NCI-H2107 treated with DMSO at 0.1 percent for 48 hours (cell line): ENCODE measurements at regions not wholly inside any gene's neighbourhood (a gene's known extent, or its start where the extent isn't known, plus 50 kb on each side); places are given as distances from the start of the nearest gene placed in this dataset.
"Not testable (repeated sequence)": the region's sequence is repeated elsewhere in the genome, so short reads cannot be mapped to it uniquely, and the experiment has no call there.

ENCODE experiments used
- DNase-seq: peaks from one replicate; lab custom pipeline; 2025; ENCODE audit not compliant: unreplicated experiment; lab: John Stamatoyannopoulos, UW

DNA sequence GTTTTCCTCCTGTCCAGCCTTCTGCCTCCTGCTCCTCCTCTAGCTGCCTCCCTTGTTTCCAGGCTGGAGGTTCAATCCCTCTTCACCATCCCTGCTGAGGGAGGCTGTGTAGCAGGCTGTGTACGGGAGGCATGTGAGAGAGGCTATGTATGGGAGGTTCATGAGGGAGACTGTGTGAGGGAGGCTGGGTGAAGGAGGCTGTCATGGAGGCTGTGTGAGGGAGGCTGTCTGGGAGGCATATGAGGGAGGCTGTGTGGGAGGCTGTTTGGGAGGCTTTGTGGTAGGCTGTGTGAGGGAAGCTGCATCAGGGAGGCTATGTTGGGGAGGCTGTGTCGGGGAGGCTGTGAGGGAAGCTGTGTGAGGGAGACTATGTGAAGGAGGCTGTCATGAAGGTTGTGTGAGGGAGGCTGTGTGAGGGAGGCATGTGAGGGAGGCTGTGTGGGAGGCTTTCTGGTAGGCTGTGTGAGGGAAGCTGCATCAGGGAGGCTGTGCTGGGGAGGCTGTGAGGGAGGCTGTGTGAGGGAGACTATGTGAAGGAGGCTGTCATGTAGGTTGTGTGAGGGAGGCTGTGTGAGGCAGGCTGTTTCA lies 123.7 kb upstream of the RNF32 start:
- no peak for DNase-seq

DNA sequence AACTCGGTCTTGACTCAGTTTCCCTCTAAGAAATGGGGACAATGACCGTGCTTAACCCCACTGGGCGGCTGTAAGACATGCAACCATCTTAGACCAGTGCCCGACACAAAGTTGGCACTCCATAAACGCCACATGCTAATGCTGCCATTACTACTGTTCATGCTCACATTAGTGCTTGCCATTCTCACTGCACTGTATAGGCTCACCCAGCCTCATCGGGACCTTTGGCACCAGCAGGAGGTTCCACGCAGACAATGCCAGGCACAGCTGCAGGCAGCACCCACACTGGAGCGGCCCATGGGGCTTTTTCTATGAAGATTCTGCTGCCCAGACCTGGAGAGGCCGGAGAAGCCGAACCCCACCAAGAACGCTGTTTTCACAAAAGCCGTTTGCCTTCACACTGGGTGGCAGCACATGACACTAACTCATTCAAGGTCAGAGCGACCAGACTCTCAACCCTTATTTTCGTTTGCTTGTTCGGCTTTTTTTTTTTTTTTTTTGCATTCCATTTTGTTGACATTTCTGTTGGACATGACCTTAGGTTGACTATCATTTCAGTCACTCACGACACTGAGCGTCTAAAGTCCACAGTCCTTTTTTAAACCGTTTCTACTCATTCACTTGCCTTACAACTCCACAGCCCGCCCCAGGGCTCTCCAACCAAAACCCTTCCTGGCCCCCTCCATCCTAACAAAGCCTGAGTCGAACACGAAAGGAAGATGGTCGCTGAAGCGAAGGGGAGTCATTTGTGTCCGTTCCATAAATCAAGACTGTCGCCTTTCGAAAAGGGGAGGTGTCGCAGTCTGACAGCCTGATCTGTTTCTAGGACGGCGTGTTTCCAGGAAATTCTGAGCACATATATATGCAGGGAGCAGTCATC lies 124.4 kb upstream of the RNF32 start:
- DNase-seq, result no peak

DNA sequence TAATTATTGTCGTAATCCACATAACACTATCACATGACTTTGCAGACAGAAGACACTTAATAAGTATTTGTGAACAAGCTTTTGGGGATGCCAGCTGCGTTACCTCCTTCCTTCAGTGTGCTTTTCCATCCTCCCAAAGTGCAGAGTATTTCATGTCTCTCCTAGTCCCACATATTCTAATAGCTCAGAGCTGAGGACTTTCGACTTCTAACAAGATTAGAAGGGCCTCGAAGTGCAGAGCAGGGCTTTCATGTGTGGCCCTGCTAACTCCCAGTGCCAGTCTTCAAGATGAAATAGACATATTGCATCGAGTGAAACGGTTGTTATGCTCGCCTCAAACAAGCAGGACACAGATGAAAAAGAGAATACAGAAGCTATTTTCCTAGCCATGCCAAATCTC lies 125.7 kb upstream of the RNF32 start:
- DNase-seq, result no peak

DNA sequence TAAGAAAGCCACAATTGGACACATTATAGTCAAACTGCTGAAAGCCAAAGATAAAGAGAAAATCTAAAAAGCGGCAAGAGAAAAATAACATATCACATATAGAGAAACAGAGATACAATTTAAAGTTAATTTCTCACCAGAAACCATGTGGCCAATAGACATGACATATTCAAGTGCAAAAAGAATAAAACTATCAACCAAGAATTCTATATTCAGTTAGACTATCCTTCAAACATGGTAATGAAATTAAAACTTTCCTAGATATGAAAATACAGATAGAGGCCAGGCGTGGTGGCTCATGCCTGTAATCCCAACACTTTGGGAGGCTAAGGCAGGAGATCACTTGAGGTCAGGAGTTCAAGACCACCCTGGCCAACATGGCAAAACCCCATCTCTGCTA lies 129.1 kb upstream of the RNF32 start:
- DNase-seq, result no peak

DNA sequence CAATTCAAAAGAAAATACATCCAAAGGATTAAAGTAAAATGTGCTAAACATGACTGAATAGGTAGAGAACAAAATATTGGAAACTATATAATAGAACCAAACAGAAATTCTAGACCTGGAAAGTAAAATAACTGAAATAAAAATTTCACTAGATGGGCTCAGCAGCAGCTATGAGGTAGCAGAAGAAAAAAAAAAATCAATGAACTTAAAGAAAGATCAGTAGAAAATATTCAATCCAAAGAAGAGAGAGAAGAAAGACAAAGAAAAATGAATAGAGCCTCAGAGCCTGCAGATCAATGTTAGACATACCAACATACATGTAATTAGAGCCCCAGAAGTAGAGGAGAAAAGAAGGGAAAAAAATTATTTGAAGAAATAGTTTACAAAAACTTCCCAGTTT lies 129.6 kb upstream of the RNF32 start:
- no peak for DNase-seq

DNA sequence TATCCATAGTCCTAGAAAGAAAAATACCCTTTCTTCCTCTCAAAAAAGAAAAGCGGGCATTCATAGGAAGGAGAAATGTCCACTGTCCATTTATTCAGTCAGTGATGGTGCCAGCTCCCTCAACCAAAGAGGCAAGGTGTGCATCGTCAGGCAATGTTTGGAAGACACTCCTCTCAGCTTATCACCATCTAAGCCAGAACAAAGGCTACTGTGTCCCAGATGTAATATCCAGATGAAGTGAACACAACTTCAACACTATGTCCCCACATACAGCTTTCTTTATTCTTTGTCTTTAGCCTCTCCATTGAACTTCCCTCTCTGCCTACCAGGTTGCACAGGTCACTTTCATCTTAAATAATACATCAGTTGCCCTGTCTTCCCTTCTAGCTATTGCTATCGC lies 131.4 kb upstream of the RNF32 start:
- no peak for DNase-seq

DNA sequence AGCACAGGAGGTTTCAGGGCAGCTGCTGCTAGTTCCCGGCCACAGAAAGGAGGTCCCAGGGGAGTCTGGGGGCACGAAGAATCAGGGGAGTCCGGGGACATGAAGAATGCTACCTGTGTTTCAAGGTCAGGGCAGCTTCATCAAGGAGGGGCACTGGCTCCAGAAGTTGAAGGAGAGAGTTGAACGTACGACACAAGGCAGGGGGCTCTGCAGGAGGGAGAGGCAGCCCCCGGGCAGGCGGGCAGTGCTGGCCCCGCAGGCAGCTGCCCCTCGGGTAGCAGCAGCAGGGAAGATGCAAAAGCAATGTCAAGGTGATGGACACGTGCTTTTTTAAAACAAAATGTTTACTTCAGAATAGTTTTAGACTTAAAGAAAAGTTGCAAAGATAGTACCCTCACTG lies 134.7 kb upstream of the RNF32 start:
- no peak for DNase-seq

DNA sequence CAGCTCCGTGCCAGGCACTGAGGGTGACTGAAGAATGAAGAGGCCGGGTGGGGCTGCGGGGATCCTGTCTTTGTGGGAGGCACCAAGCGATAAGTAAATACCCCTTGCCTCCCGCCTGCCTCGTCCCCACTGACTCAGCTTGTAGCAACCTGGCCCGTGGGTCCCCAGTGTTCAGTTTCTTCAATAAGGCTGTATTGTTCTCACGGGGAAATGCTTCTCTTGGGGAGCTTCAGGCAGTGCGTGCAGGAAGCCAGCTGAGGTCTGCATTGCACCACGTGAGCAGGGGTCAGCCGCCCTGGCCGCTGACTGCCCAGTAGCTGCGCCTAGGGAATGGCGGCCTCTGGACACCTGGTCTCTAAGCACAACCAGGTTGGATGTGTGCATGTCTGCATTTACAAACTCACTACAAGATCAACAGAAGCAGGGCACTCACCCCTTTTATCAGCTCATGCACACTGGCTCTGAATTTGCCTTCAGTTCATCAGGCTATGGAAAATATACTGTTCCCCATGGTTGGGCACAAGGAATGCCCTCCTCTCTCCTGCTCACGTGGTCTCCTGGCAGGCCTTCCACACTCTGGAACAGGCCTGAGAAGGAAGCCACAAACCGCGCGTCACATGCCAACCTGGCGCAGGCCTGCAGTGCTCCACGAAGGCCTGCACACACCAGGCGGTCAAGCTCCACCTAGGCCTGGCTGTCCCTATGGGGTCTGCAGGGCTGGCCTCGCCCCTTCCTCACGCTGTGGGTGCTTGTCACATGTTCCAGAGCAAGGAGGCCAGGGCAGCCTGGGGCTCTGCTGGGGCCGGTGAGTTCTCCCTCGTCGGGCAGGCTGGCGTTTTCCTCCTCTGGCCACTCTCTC lies 135.7 kb upstream of the RNF32 start:
- no peak for DNase-seq

DNA sequence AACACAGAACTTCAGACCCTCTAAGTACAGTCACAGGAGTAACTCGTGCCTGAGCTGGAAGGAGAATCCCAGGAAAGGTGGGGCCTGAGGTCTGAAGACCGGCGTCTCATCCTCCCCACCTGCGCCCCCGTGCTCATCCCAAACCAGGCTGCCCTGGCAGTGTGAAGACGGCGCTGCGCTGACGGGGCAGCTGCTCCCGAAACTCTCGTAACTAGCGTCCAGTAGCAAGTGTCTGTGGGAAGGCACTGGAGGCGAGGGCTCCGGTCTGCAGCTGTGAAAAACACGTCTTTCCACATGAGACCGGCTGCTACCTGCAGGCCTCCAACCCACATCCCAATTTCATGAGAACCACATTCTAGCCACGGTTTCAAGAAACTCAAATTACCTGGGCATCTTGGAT lies 136.6 kb upstream of the RNF32 start:
- no peak for DNase-seq

DNA sequence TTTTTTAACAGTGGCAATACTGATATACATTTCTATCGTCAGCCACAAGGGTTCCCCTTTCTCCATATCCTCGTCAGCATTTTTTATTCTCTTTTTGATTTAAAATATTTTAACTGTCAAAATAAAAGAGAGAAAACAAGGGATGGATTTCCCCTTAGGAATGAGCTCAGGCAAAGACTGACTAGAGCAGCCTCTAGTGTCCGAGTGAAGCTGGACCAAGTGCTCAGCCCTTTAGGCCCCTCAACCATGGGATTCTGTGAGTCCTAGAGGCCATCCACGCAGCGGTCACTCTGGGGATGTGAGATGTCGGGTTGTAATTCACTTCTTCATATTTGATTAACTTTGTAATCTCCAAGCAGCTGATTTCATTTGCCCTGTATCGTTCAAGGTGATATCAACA lies 137.4 kb upstream of the RNF32 start:
- DNase-seq, result no peak

DNA sequence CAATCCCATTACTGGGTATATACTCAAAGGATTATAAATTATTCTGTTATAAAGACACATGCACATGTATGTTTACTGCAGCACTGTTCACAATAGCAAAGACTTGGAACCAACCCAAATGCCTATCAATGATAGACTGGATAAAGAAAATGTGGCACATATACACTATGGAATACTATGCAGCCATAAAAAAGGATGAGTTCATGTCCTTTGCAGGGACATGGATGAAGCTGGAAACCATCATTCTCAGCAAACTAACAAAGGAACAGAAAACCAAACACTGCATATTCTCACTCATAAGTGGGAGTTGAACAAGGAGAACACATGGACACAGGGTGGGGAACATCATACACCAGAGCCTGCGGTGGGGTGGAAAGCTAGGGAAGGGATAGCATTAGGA lies 138.8 kb upstream of the RNF32 start:
- DNase-seq, result not testable (repeated sequence)

DNA sequence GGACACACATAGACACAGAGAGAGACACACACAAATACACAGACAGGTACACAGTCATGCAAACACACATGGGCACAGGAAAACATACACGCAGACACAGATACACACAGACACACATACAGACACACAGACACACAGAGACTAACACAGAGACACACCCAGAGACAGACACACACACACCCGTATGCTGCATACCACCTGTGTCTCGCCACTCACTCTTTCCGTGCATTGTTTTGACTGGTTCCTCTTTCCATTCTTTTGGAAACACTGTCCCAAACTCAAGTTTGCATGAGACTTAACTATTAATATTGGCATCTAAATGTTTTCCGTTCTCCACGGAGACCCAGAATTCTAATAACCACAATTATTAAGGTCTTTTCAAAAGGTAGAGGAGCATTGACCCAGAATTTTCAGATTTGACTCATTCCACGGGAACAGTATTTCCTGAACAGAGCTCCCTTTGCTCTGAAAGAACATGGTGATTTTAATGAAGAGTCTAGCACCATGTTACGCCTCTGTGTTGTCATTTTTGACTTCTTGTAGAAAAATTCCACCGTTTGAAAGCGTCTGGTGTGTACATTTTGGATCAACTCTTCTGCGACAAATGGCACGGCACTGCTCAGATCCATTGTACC lies 141.2 kb upstream of the RNF32 start:
- DNase-seq, result no peak

DNA sequence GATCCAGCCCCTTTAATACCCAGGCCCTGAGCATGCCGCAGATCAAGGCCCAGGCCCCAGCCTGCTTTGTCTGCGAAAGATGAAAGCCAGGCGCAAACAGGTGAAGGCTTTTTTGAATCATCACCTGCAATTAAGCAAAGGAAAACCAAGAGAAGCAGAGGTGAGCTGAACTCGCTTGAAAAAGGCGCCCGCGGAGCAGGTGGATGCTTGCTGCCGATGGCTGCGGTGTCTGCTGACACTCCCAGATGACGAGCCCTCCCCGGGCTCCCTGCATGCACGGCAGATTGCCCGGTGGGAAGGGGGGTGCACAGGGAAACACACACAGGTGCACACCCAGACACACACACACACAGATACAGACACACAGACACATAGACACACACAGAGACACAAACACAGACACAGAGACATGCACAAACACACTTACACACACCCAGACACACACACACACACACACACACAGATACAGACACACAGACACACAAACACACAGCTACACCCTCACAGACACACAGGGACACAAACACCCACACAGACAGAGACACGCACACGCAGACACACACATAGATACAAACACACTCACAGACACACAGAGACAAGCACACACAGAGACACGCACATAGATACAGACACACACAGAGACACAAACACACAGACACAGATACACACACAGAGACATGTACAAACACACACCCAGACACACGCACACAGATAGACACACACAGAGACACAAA lies 142.6 kb upstream of the RNF32 start:
- DNase-seq, result no peak

DNA sequence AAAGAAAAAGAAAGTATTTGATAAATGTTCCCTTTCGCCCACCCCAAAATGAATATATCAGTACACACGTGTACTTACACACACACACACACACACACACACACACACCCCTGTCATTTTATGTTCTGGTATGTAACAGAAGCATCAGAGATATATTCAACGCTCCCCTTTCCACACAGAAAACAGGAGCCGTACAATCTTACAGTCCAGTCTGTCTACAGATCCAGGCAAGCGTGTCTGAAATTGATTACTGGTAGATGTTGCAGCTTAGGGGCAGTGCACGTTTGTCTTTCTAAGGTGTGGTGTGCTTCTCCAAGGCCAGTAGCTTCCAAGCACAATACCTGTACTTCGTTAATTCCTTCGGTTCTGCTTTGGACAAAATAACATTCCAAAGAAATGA lies 143.7 kb upstream of the RNF32 start:
- no peak for DNase-seq

DNA sequence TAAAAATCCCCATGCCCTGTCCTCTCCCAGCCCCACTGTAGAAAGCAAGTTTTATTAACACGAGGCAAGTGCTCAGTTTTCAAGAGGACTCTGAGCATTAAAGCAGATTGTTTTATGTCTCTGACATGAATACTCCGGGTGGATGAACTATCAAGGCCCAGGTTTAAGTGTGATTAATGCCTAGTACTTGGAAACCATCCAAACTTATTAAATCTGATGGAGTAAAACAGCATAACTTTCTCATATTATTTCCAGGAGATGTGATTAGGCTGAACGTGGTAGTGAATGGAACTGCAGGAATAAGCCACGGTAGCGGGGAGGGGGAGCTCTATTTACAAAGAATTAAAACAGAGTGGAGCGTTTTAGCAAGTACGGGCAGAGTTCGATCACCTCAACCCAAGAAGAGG lies 144.2 kb upstream of the RNF32 start:
- DNase-seq, result no peak

DNA sequence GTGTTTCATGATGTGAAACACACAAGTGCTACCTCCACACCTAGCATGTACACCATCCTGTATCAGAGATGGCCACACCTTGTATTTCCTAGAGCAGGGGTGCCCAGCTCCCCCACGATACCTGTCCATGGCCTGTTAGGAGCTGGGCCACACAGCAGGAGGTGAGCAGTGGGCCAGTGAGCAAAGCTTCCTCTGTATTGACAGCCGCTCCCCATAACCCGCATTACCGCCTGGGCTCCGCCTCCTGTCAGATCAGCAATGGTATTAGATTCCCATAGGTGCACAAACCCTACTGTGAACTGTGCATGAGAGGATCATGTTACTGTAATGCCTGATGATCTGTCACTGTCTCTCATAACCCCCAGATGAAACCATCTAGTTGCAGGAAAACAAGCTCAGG lies 145.6 kb upstream of the RNF32 start:
- DNase-seq, result no peak

DNA sequence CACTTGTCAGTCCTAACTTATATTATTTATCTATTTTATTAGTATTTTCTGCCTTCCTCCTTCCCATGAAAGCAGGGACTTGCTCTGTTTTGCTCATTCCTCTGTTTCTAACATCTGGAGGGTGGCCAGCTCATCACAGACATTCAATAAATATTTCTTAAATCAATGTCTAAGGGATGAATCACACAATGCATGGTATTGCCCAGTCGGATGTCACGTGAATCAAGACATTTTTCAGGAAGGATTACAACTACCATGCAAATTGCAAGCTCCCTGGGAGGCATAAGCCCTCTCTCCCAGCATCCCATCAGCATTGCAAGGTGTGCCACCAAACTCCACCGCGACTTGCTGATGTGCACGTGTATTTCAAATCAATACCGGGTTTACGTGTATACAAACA lies 146.6 kb upstream of the RNF32 start:
- no peak for DNase-seq

DNA sequence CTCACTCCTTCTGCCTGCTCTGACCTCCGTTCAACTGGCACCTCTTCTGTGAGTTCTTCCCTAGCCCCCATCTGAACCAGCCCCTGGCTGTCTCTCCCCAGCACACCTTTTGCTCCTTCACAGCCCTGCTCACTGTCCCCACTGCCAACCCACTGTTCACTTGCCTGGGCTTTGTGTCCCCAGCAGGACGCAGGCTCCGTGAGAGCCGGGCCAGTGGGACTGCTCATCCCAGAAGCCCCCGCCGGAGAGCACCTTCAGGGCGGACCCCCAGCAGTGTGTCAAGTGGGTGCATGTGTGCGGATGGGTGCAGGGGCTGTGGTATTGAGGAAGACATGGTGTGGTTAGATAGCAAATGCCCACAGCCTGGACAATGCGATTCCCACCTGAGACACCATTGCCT lies 148.4 kb upstream of the RNF32 start:
- no peak for DNase-seq

DNA sequence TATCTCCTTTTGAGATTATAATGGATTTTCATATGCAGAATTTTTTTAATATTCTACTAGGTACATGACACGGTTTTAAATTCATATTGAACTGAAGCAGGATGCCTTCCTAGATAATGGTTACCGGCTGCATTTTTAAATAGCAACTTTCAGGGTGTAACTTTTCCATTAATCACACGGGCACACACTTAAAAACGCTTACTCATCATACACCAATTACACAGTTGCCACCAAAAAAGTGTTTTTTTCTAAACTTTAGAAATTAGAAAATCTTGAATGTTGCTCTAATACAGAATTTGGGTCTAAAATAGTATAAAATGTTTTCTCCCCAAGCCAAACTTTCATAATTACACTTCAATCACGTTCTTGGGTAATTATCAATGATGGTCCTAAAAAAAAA lies 149.1 kb upstream of the RNF32 start:
- no peak for DNase-seq

DNA sequence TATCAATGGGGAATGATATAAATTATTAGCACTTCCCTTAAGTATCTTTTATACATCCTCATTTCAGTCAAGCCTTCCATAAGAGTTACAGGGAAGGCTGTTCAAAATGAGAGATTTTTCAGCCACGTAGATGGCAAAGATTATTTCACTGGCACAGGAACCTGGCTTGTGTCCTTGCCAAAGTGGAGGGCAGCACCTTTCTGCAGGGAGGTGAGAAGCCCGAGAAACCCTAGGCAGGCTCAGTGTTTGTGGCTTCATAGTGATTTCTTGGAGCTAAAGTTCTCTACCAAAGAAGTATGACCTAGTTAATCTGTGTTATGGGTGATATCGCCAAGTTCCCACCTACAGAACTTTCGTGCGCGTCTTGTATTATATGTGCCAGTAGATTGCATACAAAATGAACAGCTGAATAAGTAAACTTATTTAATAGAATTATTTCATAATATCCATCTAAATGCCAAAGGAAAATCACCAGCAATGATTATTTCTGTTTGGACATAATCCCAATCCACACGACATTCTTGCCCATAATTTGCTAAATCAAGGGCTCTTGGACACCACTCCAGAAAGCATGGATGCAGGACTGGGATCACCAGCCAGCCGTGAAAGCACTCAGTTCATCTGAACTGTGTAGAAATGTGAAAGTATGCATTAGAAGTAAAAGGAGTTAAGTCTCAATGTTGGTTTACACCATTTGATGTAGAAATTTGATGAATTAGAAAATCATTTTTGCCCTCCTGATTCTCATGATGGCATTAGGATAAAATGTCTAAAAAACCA lies 150.4 kb upstream of the RNF32 start:
- DNase-seq, result no peak
